Stomach (tissue), 8 donors: ENCODE measurements at regions not wholly inside any gene's neighbourhood (a gene's known extent, or its start where the extent isn't known, plus 50 kb on each side); places are given as distances from the start of the nearest gene placed in this dataset.

Experiments
- DNase-seq, 2 donors: peaks; one replicate each; pipeline versions ENCODE4 v3.0.0 to v3.0.0-alpha.2; 2013 to 2019
- H3K27ac ChIP-seq, 5 donors: fragments of 200-600 bp in 4 of 5; sonication (generic) in 4 of 5; one replicate each; pipeline ENCODE4 v1.5.1; 2013 to 2019; ENCODE audit warnings: mild to moderate bottlenecking in 1 of 5, moderate library complexity in 1 of 5
- H3K27me3 ChIP-seq, 3 donors: fragments of 200-600 bp; sonication (generic); one replicate each; pipeline ENCODE4 v1.5.1; 2017 to 2019; ENCODE audit warnings: mixed run types in 1 of 3
- H3K36me3 ChIP-seq, 4 donors: fragments of 200-600 bp; sonication (generic); 1 replicate in 3 of 4; 2 replicates in 1 of 4; pipeline ENCODE4 v1.5.1; 2016 to 2019
- H3K4me1 ChIP-seq, 4 donors: fragments of 200-600 bp; sonication (generic); one replicate each; pipeline ENCODE4 v1.5.1; 2016 to 2019
- H3K4me3 ChIP-seq, 4 donors: fragments of 200-600 bp; sonication (generic) in 3 of 4; one replicate each; pipeline ENCODE4 v1.5.1; 2016 to 2019; ENCODE audit warnings: mild to moderate bottlenecking in 1 of 4
- H3K9me3 ChIP-seq, 4 donors: fragments of 200-600 bp; sonication (generic); one replicate each; pipeline ENCODE4 v1.5.1; 2016 to 2019
- CTCF ChIP-seq, 7 experiments: fragments of 450-650 bp in 4 of 7; fragments of 200-600 bp in 3 of 7; sonication (generic) in 3 of 7; IDR thresholded peaks; one replicate each; pipeline ENCODE4 v1.5.1; 2016 to 2019; ENCODE audit warnings: antibody characterized with exemption in 7 of 7, control low read depth in 2 of 7, mild to moderate bottlenecking in 1 of 7
- EP300 ChIP-seq: sonication (generic); formaldehyde crosslinking; IDR thresholded peaks from one replicate; pipeline ENCODE4 v1.6.1; 2017; ENCODE audit warnings: antibody characterized with exemption
- POLR2A ChIP-seq, 4 donors: fragments of 450-650 bp; IDR thresholded peaks; one replicate each; pipeline ENCODE4 v1.6.1; 2016; ENCODE audit warnings: antibody characterized with exemption in 4 of 4, control low read depth in 2 of 4, mild to moderate bottlenecking in 1 of 4, moderate library complexity in 1 of 4
- POLR2AphosphoS5 ChIP-seq, 3 donors: sonication (generic); formaldehyde crosslinking; IDR thresholded peaks; one replicate each; pipeline ENCODE4 v1.6.1; 2016; ENCODE audit warnings: antibody characterized with exemption in 3 of 3
- WGBS, 5 donors: extraction: QIAGEN DNeasy Blood & Tissue Kit in 3 of 5; methylation state at CpG; one replicate each; pipeline versions ENCODE4 v1.1.5 to v1.1.7; 2013 to 2018; 5-methylcytosine and 5-hydroxymethylcytosine counted together
- intact Hi-C: fragments of 100-400 bp; cut with DNase I; formaldehyde crosslinking; loops from one replicate; pipeline ENCODE4 v1.15.1; 2023; ENCODE audit warnings: low total_unique reads
- donor health status: healthy with polysubstance abuse.
- donor health status: Bipolar disorder and iron deficiency.
- donor health status: healthy.

- no peak for DNase-seq
- Histone ChIP-seq H3K4me1 (peaks cover 0 to 14% (median 6%) of the 10 kb centered on the region in 4 donors), H3K27me3 (peaks cover 0 to 3% (median 0%) of the 10 kb centered on the region in 3 donors), H3K27ac (no peak overlapping the region), H3K4me3 (no peak overlapping the region), H3K9me3 (no peaks in the 10 kb centered on the region), H3K36me3 (no peaks in the 10 kb centered on the region)
- 87 to 94% (median 92%) methylated on average over 2 of the region's 2 CpGs for WGBS, 5 donors
- TF ChIP-seq POLR2A (IDR thresholded peaks at IDR 0.05), result no peak
- TF ChIP-seq POLR2AphosphoS5 (IDR thresholded peaks at IDR 0.05), result no peak
- no peak for TF ChIP-seq EP300
- no peak for TF ChIP-seq CTCF (IDR thresholded peaks at IDR 0.05)
- intact Hi-C loops, result no loop called here
These were observed 121.9 kb upstream of the NFIB start for GRCh38 chr9:14435871-14436270.

- H3K4me3 ChIP-seq, result no peak overlapping the region
- WGBS, 5 donors, result 62 to 77% (median 71%) methylated on average over 2 of the region's 2 CpGs
- no peak overlapping the region for H3K27ac ChIP-seq
- peaks cover 0 to 3% (median 0%) of the 10 kb centered on the region in 3 donors for H3K27me3 ChIP-seq
- H3K36me3 ChIP-seq, result no peaks in the 10 kb centered on the region
- peaks cover 0 to 14% (median 6%) of the 10 kb centered on the region in 4 donors for H3K4me1 ChIP-seq
- no peaks in the 10 kb centered on the region for H3K9me3 ChIP-seq
- intact Hi-C loops, result no loop called here
- DNase-seq, result no peak
- no peak for TF ChIP-seq EP300
- TF ChIP-seq POLR2AphosphoS5 (IDR thresholded peaks at IDR 0.05), result no peak
- no peak for TF ChIP-seq CTCF (IDR thresholded peaks at IDR 0.05)
- no peak for TF ChIP-seq POLR2A (IDR thresholded peaks at IDR 0.05)
These were observed 121.2 kb upstream of the NFIB start for GRCh38 chr9:14434971-14435718.

GRCh38 chr9:14434158-14434504 lies 120.2 kb upstream of the NFIB start:
- intact Hi-C loops, result no loop called here
- H3K4me3 ChIP-seq, result no peak overlapping the region
- DNase-seq, result no peak
- H3K27me3 ChIP-seq, result peaks cover 0 to 3% (median 0%) of the 10 kb centered on the region in 3 donors
- TF ChIP-seq EP300 (no peak), CTCF (IDR thresholded peaks at IDR 0.05) (no peak), POLR2A (IDR thresholded peaks at IDR 0.05) (no peak), POLR2AphosphoS5 (IDR thresholded peaks at IDR 0.05) (no peak)
- no peaks in the 10 kb centered on the region for H3K9me3 ChIP-seq
- no peak overlapping the region for H3K27ac ChIP-seq
- peaks cover 0 to 14% (median 6%) of the 10 kb centered on the region in 4 donors for H3K4me1 ChIP-seq
- no peaks in the 10 kb centered on the region for H3K36me3 ChIP-seq

- WGBS, 5 donors, result 11 to 25% (median 19%) methylated on average over 13 of the region's 13 CpGs
- Histone ChIP-seq H3K4me1 (peaks cover 0 to 20% (median 9%) of the 10 kb centered on the region in 4 donors), H3K27me3 (peaks cover 0 to 3% (median 0%) of the 10 kb centered on the region in 3 donors), H3K9me3 (no peaks in the 10 kb centered on the region), H3K4me3 (no peak overlapping the region), H3K36me3 (no peaks in the 10 kb centered on the region), H3K27ac (no peak overlapping the region)
- TF ChIP-seq CTCF (IDR thresholded peaks at IDR 0.05), result peak in 1 of 7 experiments; percentile 16
- TF ChIP-seq EP300, result no peak
- DNase-seq, result peak in 1 of 2 donors; percentile 77
- intact Hi-C loops, result no loop called here
These were observed 119.6 kb upstream of the NFIB start for GRCh38 chr9:14433351-14434157.
